HG03378 (cell line): ENCODE measurements at regions not wholly inside any gene's neighbourhood (a gene's known extent, or its start where the extent isn't known, plus 50 kb on each side); places are given as distances from the start of the nearest gene placed in this dataset.

Experiments
- ATAC-seq: cut with Tn5 transposase; IDR thresholded peaks from one replicate; pipeline ENCODE4 v1.9.1; 2021; ENCODE audit warnings: mild to moderate bottlenecking, moderate library complexity; ENCODE audit not compliant: unreplicated experiment

- no peak for ATAC-seq
These were observed 50.5 kb downstream of the PALM2AKAP2 start for GRCh38 chr9:109830545-109830944.

GRCh38 chr9:109831998-109832658, 52.1 kb downstream of the PALM2AKAP2 start:
- ATAC-seq = no peak

- ATAC-seq = no peak
These were observed 54.9 kb downstream of the PALM2AKAP2 start for GRCh38 chr9:109834855-109835254.

- ATAC-seq = no peak
These were observed 63.6 kb downstream of the PALM2AKAP2 start for GRCh38 chr9:109843641-109844040.

- ATAC-seq = no peak
These were observed 65.2 kb downstream of the PALM2AKAP2 start for GRCh38 chr9:109845226-109845625.

- ATAC-seq = no peak
These were observed 66.8 kb downstream of the PALM2AKAP2 start for GRCh38 chr9:109846776-109847175.

- ATAC-seq = no peak
These were observed 72.6 kb downstream of the PALM2AKAP2 start for GRCh38 chr9:109852556-109852955.

- no peak for ATAC-seq
These were observed 75.5 kb downstream of the PALM2AKAP2 start for GRCh38 chr9:109855540-109855939.

GRCh38 chr9:109856785-109857184, 76.8 kb downstream of the PALM2AKAP2 start:
- ATAC-seq = no peak

GRCh38 chr9:109857336-109857735, 77.3 kb downstream of the PALM2AKAP2 start:
- ATAC-seq = no peak

- no peak for ATAC-seq
These were observed 79.4 kb downstream of the PALM2AKAP2 start for GRCh38 chr9:109859447-109859846.

GRCh38 chr9:109860521-109860920, 80.5 kb downstream of the PALM2AKAP2 start:
- no peak for ATAC-seq

- ATAC-seq = no peak
These were observed 81.5 kb downstream of the PALM2AKAP2 start for GRCh38 chr9:109861499-109861898.

GRCh38 chr9:109861918-109862317, 81.9 kb downstream of the PALM2AKAP2 start:
- ATAC-seq = no peak

- no peak for ATAC-seq
These were observed 82.5 kb downstream of the PALM2AKAP2 start for GRCh38 chr9:109862452-109862851.

GRCh38 chr9:109863961-109864360, 84.0 kb downstream of the PALM2AKAP2 start:
- ATAC-seq = no peak

GRCh38 chr9:109865521-109865920, 85.5 kb downstream of the PALM2AKAP2 start:
- no peak for ATAC-seq

- no peak for ATAC-seq
These were observed 88.2 kb downstream of the PALM2AKAP2 start for GRCh38 chr9:109868207-109868606.

GRCh38 chr9:109868722-109869121, 88.7 kb downstream of the PALM2AKAP2 start:
- no peak for ATAC-seq

GRCh38 chr9:109870365-109870764, 90.4 kb downstream of the PALM2AKAP2 start:
- ATAC-seq = no peak

GRCh38 chr9:109872901-109873300, 92.9 kb downstream of the PALM2AKAP2 start:
- ATAC-seq = no peak

GRCh38 chr9:109875495-109876129, 95.6 kb downstream of the PALM2AKAP2 start:
- ATAC-seq = no peak
